Left lung (tissue), 4 donors: ENCODE measurements at regions not wholly inside any gene's neighbourhood (a gene's known extent, or its start where the extent isn't known, plus 50 kb on each side); places are given as distances from the start of the nearest gene placed in this dataset.

Experiments used
- ATAC-seq: fragments of 200-7000 bp; cut with Tn5 transposase; one replicate; pipeline ENCODE4 v1.9.1; 2020; ENCODE audit warnings: moderate library complexity
- DNase-seq, 4 donors: peaks; one replicate each; pipeline ENCODE4 v3.0.0-alpha.2; 2013 to 2020
- H3K27ac ChIP-seq, 2 donors: fragments of 200-600 bp; sonication (generic) in 1 of 2; one replicate each; pipeline versions ENCODE4 v1.5.0 to v1.8.0; 2020 to 2021
- H3K27me3 ChIP-seq, 2 donors: fragments of 200-600 bp; sonication (generic) in 1 of 2; one replicate each; pipeline versions ENCODE4 v1.5.0 to v1.8.0; 2020 to 2021
- H3K36me3 ChIP-seq, 2 donors: fragments of 200-600 bp; sonication (generic) in 1 of 2; one replicate each; pipeline versions ENCODE4 v1.5.0 to v1.8.0; 2020 to 2021
- H3K4me1 ChIP-seq, 2 donors: fragments of 200-600 bp; one replicate each; pipeline ENCODE4 v1.8.0; 2021
- H3K4me3 ChIP-seq, 2 donors: fragments of 200-600 bp; sonication (generic) in 1 of 2; one replicate each; pipeline versions ENCODE4 v1.5.0 to v1.8.0; 2020 to 2021; ENCODE audit warnings: mild to moderate bottlenecking in 1 of 2
- H3K9me3 ChIP-seq, 2 donors: fragments of 200-600 bp; sonication (generic) in 1 of 2; one replicate each; pipeline versions ENCODE4 v1.5.0 to v1.8.0; 2020 to 2021
- CTCF ChIP-seq, 2 donors: fragments of 200-600 bp; sonication (generic) in 1 of 2; IDR thresholded peaks; one replicate each; pipeline versions ENCODE4 v1.5.0 to v1.8.0; 2021; ENCODE audit warnings: antibody characterized with exemption in 2 of 2
- intact Hi-C, 2 donors: fragments of 100-400 bp; cut with DNase I; formaldehyde crosslinking; loops; one replicate each; pipeline versions ENCODE4 v1.11.2 to v1.14.2; 2022
- donor health status: DM: no; HTN: yes; CAD: no.
- donor health status: DM: no; HTN: no; CAD: no.

- H3K27me3 ChIP-seq = no peaks in the 10 kb centered on the region
- H3K27ac ChIP-seq = no peak overlapping the region
- no peak for TF ChIP-seq CTCF (IDR thresholded peaks at IDR 0.05)
- H3K36me3 ChIP-seq = no peaks in the 10 kb centered on the region
- H3K4me1 ChIP-seq = no peaks in the 10 kb centered on the region
- no peaks in the 10 kb centered on the region for H3K9me3 ChIP-seq
- intact Hi-C loops = no loop called here
- no peak overlapping the region for H3K4me3 ChIP-seq
- ATAC-seq (no peak), DNase-seq (no peak)
These were observed 731.7 kb upstream of the ZNF804A start for GRCh38 chr2:183866666-183867065.

- H3K27ac ChIP-seq = no peak overlapping the region
- H3K4me1 ChIP-seq = no peaks in the 10 kb centered on the region
- TF ChIP-seq CTCF (IDR thresholded peaks at IDR 0.05) = no peak
- ATAC-seq (no peak), DNase-seq (no peak)
- H3K9me3 ChIP-seq = no peaks in the 10 kb centered on the region
- intact Hi-C loops = no loop called here
- H3K4me3 ChIP-seq = no peak overlapping the region
- H3K36me3 ChIP-seq = no peaks in the 10 kb centered on the region
- H3K27me3 ChIP-seq = no peaks in the 10 kb centered on the region
These were observed 731.1 kb upstream of the ZNF804A start for GRCh38 chr2:183867206-183867605.

- Histone ChIP-seq H3K9me3 (no peaks in the 10 kb centered on the region), H3K4me1 (no peaks in the 10 kb centered on the region), H3K27me3 (no peaks in the 10 kb centered on the region), H3K4me3 (no peak overlapping the region), H3K36me3 (no peaks in the 10 kb centered on the region), H3K27ac (no peak overlapping the region)
- TF ChIP-seq CTCF (IDR thresholded peaks at IDR 0.05) = no peak
- DNase-seq (no peak), ATAC-seq (no peak)
- intact Hi-C loops = no loop called here
These were observed 730.2 kb upstream of the ZNF804A start for GRCh38 chr2:183868153-183868552.

GRCh38 chr2:183868707-183869106, 729.6 kb upstream of the ZNF804A start:
- intact Hi-C loops = no loop called here

GRCh38 chr2:183872131-183872530, 726.2 kb upstream of the ZNF804A start:
- no peaks in the 10 kb centered on the region for H3K27me3 ChIP-seq
- intact Hi-C loops = no loop called here
- TF ChIP-seq CTCF (IDR thresholded peaks at IDR 0.05) = no peak
- H3K27ac ChIP-seq = no peak overlapping the region
- H3K36me3 ChIP-seq = no peaks in the 10 kb centered on the region
- ATAC-seq = no peak
- no peak for DNase-seq
- no peak overlapping the region for H3K4me3 ChIP-seq
- no peaks in the 10 kb centered on the region for H3K9me3 ChIP-seq
- H3K4me1 ChIP-seq = no peaks in the 10 kb centered on the region

More at GRCh38 chr2:183868707-183869106, 729.6 kb upstream of the ZNF804A start:
- Histone ChIP-seq H3K4me1 (no peaks in the 10 kb centered on the region), H3K27ac (no peak overlapping the region), H3K4me3 (no peak overlapping the region), H3K9me3 (no peaks in the 10 kb centered on the region), H3K27me3 (no peaks in the 10 kb centered on the region), H3K36me3 (no peaks in the 10 kb centered on the region)
- ATAC-seq (no peak), DNase-seq (no peak)
- no peak for TF ChIP-seq CTCF (IDR thresholded peaks at IDR 0.05)
